DMS 273 (cell line): ENCODE measurements at regions not wholly inside any gene's neighbourhood (a gene's known extent, or its start where the extent isn't known, plus 50 kb on each side); places are given as distances from the start of the nearest gene placed in this dataset.

Experiments used
- DNase-seq: peaks from one replicate; lab custom pipeline; 2025; ENCODE audit not compliant: unreplicated experiment; lab: John Stamatoyannopoulos, UW

DNA sequence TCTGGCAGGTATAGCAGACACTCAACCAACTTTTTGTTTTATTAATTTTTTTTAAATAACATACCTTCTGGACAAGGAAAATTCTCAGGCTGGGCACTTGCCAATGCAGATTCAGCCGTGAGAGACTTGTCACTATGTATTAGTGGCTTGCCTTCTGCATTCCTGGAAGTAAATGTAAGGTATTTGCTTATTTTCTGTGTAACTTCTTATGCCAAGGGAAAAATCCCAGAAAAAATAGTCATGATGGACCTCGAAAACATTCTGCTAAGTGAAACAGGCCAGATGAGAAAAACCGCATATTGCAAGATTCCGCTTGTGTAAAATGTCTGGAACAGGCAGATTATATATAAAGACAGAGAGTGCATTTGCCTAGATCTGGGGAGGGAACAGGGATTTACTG, 260.3 kb upstream of the DAPK1 start:
- no peak for DNase-seq

DNA sequence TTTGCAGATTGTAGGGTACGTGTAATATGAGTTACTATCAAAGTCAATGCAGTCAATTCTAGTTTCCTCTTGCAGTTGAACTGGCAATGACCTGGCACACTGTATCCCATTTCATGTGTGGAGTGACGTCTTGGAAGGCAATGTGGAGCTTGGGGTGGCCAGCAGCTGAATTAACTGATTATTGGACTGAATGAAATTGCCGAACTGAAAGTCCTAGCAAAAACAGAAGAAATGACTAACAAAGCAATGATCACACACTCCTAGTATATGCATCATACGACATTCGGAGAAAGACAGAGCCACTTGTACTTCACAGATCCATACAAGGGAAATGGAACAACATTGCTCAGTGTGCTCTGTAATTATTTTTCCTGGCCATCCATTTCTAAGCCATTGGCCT, 259.1 kb upstream of the DAPK1 start:
- no peak for DNase-seq

DNA sequence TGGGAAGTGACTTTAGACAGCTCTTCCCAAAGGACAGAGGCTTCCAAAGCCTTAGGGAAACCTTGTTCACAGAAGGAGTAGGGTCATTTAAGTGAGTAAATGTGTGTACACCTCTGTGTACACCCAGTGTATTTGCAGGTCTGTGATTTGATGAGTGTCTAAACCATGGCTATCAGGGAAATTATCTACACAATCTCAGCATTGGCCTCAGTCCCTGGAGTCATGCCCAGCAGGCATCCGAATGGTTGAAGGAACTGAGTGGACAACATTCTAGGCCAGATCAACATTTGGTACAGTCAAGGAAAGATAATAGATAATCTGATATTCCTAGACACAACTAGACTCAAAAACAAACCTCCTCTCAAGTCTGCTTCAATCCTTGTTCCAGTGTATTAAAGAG, 258.4 kb upstream of the DAPK1 start:
- no peak for DNase-seq

DNA sequence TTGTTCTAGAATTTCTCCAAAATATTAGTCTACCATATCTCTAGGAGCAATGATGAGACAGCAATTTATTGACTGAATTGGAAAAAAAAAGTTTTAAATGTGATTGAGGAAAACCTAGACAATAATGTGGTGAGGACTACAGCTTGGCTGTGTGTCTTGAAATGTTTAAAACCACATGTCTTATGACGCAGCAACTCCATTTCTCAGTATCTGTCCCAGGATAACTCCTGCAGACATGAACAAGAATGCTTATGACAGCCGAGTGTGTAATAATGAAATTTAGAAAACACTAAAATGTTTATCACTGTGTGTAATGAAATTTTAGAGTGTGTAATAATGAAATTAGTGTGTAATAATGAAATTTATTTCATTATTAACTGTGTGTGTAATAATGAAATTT, 254.1 kb upstream of the DAPK1 start:
- DNase-seq: no peak

DNA sequence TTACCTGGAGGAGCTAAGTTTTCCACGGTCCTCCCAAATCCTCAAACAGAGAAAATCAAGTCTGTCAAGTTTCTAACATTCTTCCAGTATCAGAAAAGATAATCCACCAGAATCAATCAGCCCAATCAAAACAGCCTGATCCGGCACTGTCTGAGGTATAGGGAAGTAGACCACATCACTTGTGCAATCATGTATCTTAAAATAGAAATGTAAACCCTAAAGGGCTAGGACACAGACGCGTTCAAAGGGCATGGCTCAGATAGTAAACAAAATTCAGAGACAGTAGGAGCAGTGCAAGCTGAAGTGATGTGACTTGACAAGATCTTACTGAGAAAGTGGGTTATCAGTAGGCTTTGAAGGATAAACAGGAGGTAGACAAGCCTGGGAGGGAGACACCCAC, 252.4 kb upstream of the DAPK1 start:
- no peak for DNase-seq

DNA sequence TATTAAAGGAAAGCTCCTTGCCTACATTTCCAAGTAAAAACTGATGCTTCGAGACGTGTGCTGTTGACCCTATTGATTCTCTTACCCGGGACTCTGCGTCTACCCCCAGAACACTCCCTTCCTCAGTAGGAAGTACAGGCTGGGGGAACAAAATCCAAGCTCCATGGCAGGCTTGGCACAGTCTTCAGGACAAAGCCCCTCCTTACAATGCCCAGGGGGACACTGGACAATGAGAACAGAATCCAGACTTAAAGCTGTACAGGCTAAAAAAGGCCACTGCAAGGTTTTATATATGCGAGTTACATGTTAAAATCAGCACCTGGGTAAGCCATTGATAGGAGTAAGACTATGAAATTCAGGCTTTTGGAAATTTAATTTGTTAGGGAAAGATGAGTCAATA, 250.6 kb upstream of the DAPK1 start:
- no peak for DNase-seq

DNA sequence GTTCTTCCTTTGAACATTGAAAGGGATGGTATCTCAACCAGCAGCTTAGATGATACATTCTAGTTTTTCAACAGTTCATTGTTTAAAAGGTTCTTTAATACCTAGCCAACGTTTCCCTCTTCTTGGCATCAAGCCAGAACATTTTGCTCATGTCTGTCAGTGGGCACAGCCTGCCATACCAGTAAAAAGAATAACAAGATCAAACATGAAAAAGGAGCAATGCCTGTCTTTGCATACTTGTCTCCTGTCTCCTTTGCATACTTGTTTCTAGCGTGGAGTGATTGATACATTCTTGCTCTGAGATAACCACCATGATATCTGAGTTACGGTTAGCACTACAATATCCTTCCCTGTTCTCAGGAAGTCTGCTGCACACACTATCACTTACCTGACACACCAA, 248.6 kb upstream of the DAPK1 start:
- no peak for DNase-seq

DNA sequence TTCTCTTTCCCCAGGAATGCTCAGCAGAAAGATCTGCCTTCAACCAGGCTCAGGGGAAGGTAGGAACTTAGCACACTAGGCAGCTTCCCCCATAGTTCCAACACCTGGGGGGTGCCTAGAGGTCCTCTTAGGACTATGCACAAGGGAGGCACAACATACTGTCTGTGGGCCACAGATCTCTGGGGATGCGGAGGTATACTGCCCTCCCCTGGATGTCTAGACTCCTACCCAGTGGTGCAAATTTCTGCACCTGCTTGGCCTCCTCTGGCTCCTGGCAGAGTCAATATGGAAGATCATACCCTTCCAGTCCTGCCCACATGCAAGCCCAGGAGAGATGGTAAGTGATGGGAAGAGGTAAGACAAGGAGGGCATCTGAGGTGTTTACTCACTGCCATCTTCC, 247.5 kb upstream of the DAPK1 start:
- DNase-seq: no peak

DNA sequence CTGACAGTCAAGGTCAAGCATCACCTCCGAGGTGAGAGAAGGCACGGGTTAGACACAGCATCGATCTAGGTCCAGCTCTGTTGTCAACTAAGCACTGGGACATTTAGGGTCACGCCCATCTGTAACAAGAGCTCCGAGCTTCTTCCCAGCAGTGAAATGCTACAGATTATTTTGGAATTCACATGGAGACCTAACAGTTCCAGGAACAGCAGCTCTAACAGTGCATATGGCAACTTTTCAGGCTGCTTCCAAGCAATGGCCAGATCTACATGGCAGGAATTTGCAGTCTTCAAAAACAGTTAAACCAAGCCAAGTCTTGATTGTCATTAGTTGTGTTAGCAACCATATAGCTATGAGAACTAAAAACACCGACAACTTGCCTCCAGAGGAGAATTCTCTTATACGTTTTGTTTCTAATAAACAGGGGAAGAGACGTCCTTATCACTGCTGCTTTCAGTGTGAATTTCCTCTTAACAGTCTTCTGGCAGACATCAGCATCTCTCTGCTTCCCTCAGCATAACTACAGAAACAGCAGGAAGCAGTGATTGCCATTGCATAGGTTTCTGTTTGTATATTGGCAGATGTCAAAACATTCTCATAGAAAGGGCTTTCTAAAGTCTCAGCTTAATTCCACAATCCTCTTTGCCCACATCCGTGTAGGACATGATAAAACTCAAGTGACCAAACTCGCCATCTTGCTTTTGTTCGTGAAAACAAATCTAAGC, 242.1 kb upstream of the DAPK1 start:
- no peak for DNase-seq

DNA sequence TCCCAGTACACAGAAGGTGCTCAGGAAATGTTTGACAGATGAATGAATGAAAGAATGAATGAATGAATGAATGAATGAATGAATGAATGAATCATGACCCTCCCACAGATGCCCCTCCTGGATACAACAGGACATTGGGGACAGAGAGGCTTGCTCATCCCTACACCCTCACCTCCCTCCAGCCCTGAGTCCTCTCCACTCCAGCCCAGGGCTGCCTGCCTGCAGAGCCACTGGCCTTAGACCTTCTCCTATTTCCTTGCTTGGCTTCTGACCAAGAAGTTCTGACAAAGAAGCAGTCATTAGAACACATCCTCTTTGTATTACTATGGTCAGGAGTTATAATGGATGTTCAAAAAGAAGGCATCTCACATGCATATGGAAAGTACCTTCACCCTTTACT, 240.7 kb upstream of the DAPK1 start:
- no peak for DNase-seq

DNA sequence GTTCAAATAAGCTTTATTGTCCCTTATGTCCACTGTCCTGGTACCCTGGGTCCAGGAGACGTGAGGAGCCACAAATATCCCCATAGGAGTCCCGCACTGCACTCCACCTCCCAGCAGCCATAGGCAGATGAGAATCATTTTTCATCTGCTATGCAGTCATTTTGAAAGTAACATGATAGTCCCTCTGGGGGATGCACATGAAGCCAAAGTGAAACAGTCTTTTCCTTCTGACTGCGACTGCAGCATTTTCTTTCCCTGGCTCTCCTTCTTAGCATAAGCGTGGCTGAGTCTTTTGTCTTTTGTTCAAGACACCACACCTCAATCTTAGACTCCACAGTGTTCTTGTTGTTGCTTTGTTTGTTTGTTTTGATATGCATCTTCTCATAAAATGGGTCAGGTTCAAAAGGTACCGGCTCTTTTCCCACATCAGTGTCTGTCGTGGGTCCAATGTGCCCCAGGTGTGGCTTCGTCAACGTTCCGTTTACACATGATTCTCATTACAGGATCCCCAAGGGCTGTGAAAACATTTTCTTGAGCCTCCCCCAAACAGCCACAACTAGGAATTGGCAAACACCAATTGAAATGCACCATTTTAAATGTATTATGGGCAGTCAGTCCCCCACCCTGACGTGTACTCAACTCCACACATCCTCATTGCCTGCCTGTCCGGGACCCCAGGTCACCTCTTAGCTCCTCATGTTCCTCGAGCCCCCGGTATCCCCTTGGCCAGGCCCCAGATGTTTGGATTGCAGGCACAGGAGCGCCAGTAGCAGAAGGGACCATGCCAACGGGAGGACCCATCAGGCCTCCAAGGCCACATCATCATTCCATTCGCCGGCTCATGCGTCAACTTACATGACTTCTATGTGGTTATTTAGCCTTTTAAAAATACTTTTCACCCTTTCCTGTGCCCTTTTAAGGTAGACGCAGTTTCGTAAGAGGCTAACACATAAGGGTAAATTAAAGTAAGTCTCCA, 237.8 kb upstream of the DAPK1 start:
- peak; percentile 59 for DNase-seq

DNA sequence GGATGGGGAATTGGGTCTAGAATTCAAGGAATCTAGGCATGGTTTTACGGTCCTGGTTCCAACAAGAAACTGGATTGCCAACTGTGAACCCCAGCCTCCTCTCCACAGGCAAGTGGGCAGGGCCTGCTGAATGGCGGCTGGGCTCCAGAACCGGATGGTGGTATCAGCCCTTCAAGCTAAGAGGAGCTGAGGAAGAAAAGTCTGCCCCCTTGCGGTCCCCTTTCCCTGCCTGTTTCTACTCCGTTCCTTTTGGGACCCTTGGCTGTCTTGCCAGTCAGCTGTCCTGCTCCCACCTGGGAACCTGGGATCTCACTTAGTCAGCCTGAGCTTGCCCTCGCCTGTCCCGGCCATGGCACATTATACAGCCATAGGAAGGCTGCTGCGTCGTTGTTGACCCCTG, 234.4 kb upstream of the DAPK1 start:
- DNase-seq: no peak

DNA sequence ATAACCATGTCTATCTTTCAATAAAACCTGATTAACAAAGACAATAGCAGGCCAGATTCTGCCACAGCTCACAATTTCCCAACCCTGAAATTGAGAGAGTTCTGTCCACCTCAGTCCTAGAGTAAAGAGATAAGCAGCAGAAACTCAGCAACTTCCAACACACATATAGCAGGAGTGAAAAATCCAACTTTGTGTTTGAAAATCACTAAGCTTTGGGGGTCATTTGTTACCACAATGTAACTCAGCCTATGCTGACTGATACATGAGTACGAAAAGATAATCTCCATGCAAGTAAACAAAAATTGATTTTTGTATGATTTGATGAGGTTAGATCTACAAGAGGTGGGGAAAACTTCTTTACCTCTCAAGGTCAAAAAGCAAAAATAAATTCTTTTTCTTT, 231.0 kb upstream of the DAPK1 start:
- DNase-seq: no peak

DNA sequence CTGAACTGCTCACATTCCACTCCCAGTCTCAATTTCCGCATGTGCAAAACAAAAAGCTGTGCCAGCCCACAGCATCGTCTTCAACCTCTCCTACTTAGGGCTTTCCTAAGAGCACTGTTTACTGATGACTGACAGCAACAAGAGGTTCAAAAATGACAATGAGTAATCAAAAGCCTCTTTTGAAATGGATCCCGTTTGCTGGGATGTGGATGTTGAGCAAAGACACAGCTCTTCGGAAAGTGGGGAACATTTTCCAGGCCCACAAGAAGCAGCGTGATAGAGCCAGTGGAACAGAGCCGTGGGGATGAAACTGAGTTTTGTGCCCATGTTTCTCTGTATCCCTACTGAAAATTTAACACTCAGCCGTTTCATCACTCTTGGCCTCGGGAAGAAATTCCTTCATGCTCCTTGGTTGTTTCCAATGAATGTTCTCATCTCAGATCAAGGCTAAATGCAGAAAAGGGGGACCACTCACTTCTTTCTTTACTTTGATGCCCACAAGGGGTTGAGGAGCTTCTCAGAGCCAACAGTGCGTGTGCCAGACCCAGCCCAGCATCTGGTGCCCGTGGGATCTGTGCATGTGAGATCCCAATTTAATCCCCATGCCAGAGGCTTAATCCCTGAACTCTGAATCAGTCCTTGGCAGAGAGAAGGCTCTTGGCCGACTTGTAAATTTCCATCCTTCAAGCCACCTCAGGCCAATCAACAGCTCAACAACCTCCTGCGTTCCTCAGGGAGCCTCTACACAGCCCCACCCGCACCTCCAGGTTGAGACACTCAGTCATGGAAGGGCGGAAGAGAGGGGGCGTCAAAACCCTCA, 230.2 kb upstream of the DAPK1 start:
- DNase-seq: no peak

DNA sequence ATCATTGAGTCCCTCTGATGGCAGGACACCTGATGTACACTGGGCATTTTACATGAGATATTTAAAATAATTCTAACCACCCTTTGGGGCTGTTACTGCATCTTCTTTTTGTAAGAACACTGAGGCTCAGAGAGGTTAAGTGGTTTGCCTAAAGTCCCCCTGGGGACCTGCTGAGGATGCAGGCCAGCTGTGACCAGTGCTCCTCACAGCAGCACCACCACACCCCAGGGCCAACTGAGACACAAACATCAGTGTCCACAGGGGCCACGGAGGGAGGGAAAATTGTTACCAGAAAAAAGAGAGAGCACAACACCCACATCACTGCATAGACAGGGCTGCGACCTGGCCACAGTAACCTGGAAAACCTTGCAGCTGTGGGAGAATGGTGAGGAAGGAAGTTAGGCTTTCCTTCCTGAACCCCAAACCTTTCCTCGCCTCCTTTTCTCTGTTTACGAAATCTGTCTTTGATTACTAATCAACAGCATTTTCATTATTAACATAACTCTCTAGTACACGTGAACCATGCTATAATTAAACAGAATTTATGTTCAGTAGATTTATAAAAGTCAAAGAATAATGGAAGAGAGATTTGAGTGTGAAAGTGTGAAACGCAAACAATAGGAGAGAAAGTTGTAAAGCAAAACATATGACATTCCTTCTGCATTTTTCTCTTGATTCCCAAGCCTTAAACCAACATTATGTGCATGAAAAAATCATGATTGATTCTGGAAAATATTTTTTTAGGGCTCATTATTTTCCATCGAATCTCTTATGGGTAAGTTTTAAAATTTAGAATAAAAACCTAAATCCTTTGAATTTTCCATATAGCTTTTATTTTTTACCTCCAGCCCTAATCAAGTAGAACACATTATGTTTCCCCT, 228.1 kb upstream of the DAPK1 start:
- DNase-seq: no peak

DNA sequence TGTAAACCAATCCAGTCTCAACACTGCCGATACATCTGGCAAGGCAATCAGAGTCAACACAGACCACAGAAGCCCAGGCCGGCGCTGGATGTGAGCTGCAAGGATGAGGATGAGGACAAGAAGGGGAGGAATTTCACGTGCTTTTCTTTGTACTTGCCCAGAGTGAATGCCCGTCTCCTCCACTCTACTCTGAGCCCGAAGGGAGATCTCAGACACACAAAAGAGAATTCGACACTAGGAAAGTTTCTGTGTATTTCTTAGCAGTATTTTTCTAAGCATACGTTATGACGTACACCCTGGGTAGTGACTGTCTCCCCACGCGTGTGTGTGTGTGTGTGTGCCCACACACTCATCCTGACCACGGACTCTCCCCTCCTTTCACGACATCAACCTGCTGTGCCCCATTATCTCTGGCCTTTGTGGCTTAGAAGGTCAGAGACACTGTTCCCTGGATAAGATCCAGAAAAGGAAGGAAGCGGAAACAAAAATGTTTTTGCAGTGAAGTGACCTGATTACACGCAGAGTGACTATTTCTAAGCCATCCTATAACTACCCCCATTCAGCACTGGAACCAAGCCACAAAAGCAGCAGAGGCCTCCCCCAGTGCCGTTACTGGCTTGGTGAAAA, 227.3 kb upstream of the DAPK1 start:
- DNase-seq: no peak

DNA sequence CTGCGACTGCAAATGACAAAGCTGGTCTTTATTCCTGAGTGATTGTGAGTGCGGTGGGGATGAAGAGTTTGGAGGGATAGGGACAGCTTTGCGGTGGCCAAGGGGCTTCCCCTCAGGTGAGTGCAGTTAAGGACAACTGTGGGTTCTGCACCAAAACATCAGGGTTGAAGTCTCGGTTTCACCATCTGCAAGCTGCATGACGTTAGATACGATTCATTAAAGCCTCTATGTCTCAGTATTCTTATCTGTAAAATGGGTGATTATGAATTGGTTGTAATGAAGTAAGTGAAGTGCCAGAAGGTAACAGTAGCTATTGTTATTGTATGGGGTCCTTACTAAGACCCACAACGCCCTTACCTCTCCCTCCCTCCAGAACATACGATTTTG, 226.8 kb upstream of the DAPK1 start:
- no peak for DNase-seq

DNA sequence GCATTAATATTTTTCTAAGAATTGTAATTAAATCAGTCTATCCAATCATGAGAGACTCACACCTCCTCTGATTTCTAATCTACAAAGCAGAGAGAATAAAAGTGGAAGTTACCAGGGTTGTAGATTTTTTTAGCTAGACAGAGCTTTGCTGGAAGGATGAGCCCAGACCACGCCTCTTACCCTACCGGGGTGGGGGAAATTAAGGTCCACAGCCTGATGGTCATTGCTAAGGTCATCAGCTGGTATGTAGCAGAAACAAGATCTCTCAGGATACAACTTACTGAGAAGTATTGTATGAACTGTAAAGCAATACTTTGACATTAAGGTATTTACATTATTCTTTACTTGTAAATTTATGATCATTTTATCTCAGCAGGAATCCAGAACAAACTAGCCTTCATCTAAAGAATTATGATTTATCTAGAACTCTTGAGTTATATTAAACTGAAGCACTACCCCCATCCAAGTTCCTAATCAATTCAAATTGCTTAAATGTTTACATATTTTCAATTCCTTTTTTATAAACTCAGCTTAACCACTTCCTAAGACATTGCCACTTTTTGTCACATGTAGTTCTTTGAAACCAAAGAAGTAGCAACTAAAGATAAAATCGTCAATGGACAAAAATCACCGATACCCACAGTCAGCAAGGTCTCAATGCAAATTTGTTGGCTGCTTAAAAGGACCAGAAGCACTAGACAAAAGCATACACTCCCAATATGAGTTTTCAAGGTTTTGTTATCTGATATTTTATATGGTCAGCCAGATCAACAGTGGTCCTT, 225.8 kb upstream of the DAPK1 start:
- no peak for DNase-seq

DNA sequence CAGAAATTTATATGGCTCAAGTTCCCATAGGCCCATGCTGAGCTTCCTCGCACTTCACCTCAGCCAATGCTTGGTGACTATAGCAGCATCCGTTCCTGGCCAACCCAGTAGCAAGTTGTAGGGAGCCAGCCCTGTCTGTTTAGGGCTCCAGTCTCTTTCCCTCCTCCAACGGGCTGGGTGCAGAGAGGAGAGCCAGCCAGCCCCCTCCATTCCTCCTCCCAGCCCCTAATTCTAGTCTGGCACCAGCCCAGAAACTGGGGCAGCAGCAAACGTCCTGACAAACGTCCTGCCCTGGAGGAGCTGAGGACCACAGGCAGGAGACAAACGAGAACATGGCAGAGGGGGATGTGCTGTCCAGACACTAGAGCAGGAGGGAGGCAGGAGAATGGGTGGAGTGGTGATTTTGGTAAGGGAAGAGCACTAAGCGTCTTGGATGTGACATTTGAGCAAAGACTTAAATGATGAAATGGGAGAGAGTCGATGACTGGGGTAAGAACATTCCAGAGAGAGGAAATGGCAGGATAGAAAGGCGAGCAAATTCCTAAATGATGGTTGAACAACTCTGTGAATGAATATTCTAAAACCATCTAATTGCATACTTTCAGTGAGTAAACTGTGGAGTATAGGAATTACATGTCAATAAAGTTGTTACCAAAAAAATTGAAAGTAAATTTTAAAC, 222.5 kb upstream of the DAPK1 start:
- no peak for DNase-seq
